ENCODE measurements at regions not wholly inside any gene's neighbourhood (a gene's known extent, or its start where the extent isn't known, plus 50 kb on each side); places are given as distances from the start of the nearest gene placed in this dataset.

DNA sequence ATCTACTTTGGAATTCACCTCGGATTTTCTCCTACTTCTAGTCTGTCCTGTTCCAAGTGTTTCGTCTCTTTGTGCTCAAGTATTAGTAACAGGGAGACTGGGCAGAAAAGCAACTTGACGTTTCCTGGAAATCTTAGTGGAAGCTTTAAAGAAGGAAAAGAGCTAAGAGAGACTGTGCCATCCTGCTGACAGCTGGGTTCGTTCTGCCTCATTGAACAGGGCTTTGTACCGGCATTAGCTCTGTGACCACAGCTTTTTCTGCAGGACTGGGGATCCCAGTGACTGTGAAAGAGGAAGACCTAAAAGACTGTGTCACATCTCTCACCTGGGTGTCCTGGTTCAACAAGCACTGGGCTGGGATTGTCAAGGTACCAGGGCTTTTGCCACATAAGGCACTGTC lies 70.8 kb upstream of the CDCA7L start:
- Histone ChIP-seq H3K4me1 (no peaks in the 10 kb centered on the region), H3K36me3 (no peaks in the 10 kb centered on the region), H3K9me3 (no peaks in the 10 kb centered on the region), H3K4me3 (no peak overlapping the region), H3K27me3 (no peaks in the 10 kb centered on the region), H3K27ac (no peak overlapping the region)
- TF ChIP-seq, protein P1, sequence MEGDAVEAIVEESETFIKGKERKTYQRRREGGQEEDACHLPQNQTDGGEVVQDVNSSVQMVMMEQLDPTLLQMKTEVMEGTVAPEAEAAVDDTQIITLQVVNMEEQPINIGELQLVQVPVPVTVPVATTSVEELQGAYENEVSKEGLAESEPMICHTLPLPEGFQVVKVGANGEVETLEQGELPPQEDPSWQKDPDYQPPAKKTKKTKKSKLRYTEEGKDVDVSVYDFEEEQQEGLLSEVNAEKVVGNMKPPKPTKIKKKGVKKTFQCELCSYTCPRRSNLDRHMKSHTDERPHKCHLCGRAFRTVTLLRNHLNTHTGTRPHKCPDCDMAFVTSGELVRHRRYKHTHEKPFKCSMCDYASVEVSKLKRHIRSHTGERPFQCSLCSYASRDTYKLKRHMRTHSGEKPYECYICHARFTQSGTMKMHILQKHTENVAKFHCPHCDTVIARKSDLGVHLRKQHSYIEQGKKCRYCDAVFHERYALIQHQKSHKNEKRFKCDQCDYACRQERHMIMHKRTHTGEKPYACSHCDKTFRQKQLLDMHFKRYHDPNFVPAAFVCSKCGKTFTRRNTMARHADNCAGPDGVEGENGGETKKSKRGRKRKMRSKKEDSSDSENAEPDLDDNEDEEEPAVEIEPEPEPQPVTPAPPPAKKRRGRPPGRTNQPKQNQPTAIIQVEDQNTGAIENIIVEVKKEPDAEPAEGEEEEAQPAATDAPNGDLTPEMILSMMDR (IDR thresholded peaks at IDR 0.05) = no peak
- intact Hi-C loops (cut with DNase I) = no loop called here
- no peak for DNase-seq (ENCODE audit: low spot score in 2 of 2)

DNA sequence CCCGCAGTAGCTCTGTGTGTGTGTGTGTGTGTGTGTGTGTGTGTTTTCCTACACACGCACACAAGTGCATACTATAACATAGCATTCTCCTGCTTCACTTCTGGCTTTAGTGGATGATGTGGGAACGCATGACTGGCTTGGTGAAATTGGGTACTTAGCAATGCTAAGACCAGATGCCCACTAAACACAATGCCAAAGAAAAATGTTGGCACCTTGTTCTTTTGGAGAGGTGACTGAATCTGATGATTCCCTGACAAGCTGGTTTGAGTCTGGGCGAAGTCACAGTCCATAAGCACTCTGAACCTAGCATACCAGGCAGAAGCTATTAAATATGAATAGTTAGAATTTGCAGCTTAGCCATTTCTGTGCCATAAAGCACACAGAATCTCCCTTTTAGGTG lies 68.0 kb upstream of the CDCA7L start:
- DNase-seq (ENCODE audit: low spot score in 2 of 2) = no peak
- H3K9me3 ChIP-seq = no peaks in the 10 kb centered on the region
- H3K4me1 ChIP-seq = no peaks in the 10 kb centered on the region
- intact Hi-C loops (cut with DNase I) = no loop called here
- no peaks in the 10 kb centered on the region for H3K36me3 ChIP-seq
- H3K4me3 ChIP-seq = no peak overlapping the region
- TF ChIP-seq, protein P1 (IDR thresholded peaks at IDR 0.05) = no peak
- no peak overlapping the region for H3K27ac ChIP-seq
- no peaks in the 10 kb centered on the region for H3K27me3 ChIP-seq

DNA sequence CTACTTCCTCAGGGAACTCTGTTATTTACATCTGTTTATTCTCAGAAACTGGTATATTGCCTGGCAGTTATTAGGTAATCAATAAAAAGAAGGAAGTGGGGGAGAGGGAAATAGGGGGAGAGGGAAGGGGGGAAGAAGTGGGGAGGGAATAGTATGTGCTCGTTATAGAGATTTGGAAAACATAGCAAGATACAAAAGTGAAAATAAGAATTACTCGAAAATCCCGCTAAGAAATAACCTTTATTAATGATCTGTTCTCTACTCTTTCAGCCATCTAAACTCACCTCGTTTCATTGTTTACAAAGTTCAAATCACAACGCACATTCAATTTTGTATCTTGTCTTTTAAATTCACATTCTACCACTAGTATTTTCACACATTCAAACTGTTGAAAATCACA lies 63.0 kb upstream of the CDCA7L start:
- intact Hi-C loops (cut with DNase I) = no loop called here
- no peaks in the 10 kb centered on the region for H3K9me3 ChIP-seq

DNA sequence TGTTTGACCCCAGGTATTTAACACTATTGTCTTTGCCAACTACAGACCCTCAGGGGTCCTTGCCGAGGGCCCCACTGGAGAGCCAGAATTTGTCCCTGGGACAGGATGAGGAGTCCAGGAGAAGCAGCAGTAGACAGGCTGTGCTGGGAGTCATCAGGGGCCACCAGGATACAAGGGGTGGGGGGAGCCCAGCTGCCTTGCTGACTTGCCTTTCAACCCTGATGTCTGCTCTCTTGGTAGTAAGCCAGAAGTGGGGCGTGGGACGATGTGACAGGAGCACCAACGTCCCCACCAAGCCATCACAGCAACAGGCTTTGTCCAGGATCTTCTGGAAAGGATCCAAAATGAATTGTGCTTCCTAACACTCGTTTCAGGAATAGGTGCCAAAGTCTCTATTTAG lies 62.4 kb upstream of the CDCA7L start:
- Histone ChIP-seq H3K27me3 (no peaks in the 10 kb centered on the region), H3K4me1 (no peaks in the 10 kb centered on the region), H3K9me3 (no peaks in the 10 kb centered on the region), H3K4me3 (no peak overlapping the region), H3K36me3 (no peaks in the 10 kb centered on the region), H3K27ac (no peak overlapping the region)
- intact Hi-C loops (cut with DNase I) = no loop called here
- DNase-seq (ENCODE audit: low spot score in 2 of 2) = no peak
- TF ChIP-seq, protein P1 (IDR thresholded peaks at IDR 0.05) = no peak

More for the DNA sequence above, 63.0 kb upstream of the CDCA7L start:
- Histone ChIP-seq H3K27me3 (no peaks in the 10 kb centered on the region), H3K36me3 (no peaks in the 10 kb centered on the region), H3K27ac (no peak overlapping the region), H3K4me3 (no peak overlapping the region), H3K4me1 (no peaks in the 10 kb centered on the region)
- DNase-seq (ENCODE audit: low spot score in 2 of 2) = no peak
- TF ChIP-seq, protein P1 (IDR thresholded peaks at IDR 0.05) = no peak

DNA sequence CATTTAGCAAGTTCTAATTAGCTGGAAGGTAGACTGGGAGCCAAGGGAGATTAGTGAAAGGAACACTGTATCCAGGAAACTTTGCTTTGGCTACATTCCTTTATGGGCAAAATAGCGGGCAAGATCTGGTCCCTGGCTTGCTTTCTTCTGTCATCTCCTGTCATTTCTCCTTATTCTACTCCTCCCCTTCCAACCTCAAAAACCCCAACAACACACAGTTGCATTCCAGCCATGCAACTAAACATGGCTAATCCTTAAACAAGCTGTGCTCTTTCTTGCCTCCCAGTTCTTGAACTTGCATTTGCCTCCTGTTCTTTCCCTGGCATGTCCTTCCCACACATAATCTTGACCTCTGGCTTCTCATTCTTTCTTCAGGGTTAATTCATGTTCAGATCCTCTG lies 59.5 kb upstream of the CDCA7L start:
- TF ChIP-seq, protein P1 (IDR thresholded peaks at IDR 0.05) = no peak
- H3K9me3 ChIP-seq = no peaks in the 10 kb centered on the region
- H3K27ac ChIP-seq = no peak overlapping the region
- no peaks in the 10 kb centered on the region for H3K27me3 ChIP-seq
- intact Hi-C loops (cut with DNase I) = no loop called here
- H3K4me3 ChIP-seq = no peak overlapping the region
- H3K4me1 ChIP-seq = no peaks in the 10 kb centered on the region
- no peaks in the 10 kb centered on the region for H3K36me3 ChIP-seq
- DNase-seq (ENCODE audit: low spot score in 2 of 2) = no peak

DNA sequence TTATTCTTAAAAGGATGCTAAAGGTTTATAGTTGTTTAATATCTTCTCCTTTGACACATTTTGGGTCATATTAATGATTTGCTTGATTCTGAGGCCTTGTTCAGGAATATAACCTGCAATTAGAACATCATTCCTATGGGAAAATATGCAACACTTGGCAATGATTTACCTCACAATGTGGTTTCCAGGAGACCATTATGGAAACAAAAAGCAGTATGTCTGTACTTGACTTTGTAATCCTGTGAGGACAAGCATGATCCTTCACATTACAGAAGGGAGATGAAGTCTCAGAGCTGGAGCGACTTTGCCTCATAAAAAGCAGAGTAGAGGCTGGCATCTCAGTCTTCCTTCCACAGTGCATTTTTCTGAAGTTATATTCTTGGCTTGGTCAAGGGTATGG lies 57.0 kb upstream of the CDCA7L start:
- intact Hi-C loops (cut with DNase I) = no loop called here

More for the DNA sequence above, 57.0 kb upstream of the CDCA7L start:
- Histone ChIP-seq H3K36me3 (no peaks in the 10 kb centered on the region), H3K27me3 (no peaks in the 10 kb centered on the region), H3K27ac (no peak overlapping the region), H3K4me1 (no peaks in the 10 kb centered on the region), H3K4me3 (no peak overlapping the region), H3K9me3 (no peaks in the 10 kb centered on the region)
- TF ChIP-seq, protein P1 (IDR thresholded peaks at IDR 0.05) = no peak
- no peak for DNase-seq (ENCODE audit: low spot score in 2 of 2)
